SK-N-SH (cell line): ENCODE measurements at regions not wholly inside any gene's neighbourhood (a gene's known extent, or its start where the extent isn't known, plus 50 kb on each side); places are given as distances from the start of the nearest gene placed in this dataset.

Source experiments
- CTCF ChIP-seq: fragments of 200-600 bp; sonication (generic); IDR thresholded peaks from 2 replicates; pipeline ENCODE4 v1.6.1; 2017; ENCODE audit warnings: antibody characterized with exemption, mild to moderate bottlenecking, moderate library complexity
- FOXJ3 ChIP-seq: sonication (generic); formaldehyde crosslinking; IDR thresholded peaks from 2 replicates; pipeline ENCODE4 v1.5.1; 2020; ENCODE audit warnings: mild to moderate bottlenecking, missing genetic modification reagents
- FOXM1 ChIP-seq: IDR thresholded peaks from 2 replicates; pipeline ENCODE4 v1.4.0; 2012; ENCODE audit warnings: low read depth, mild to moderate bottlenecking
- REST ChIP-seq: IDR thresholded peaks from 2 replicates; pipeline ENCODE4 v1.6.1; 2012; ENCODE audit warnings: mild to moderate bottlenecking, low read depth, low read length, moderate library complexity
- RXRA ChIP-seq: IDR thresholded peaks from 2 replicates; pipeline ENCODE4 v1.4.0; 2012; ENCODE audit warnings: low read depth, mild to moderate bottlenecking, borderline replicate concordance
- TEAD4 ChIP-seq: IDR thresholded peaks from 2 replicates; pipeline ENCODE4 v1.4.0; 2012; ENCODE audit warnings: mild to moderate bottlenecking, borderline replicate concordance; ENCODE audit not compliant: insufficient read depth
- ZBTB33 ChIP-seq: IDR thresholded peaks from 2 replicates; pipeline ENCODE4 v1.4.0; 2012; ENCODE audit warnings: low read depth, borderline replicate concordance

GRCh38 chr6:33868141-33868540, 64.3 kb upstream of the MLN start:
- TF ChIP-seq CTCF: no peak
- TF ChIP-seq REST: no peak
- TF ChIP-seq FOXJ3 (CRISPR knock-in tag): no peak
- no peak for TF ChIP-seq FOXM1
- TF ChIP-seq TEAD4: no peak
- TF ChIP-seq ZBTB33: no peak
- TF ChIP-seq RXRA: no peak
